Astrocyte of the hippocampus (primary cell): ENCODE measurements at regions not wholly inside any gene's neighbourhood (a gene's known extent, or its start where the extent isn't known, plus 50 kb on each side); places are given as distances from the start of the nearest gene placed in this dataset.

ENCODE experiments used
- DNase-seq: peaks from one replicate; pipeline ENCODE4 v3.0.0; 2011; ENCODE audit warnings: low read depth, low spot score

- peak; percentile 16 for DNase-seq
Measured at GRCh38 chr5:117236941-117237340, 662.3 kb upstream of the SEMA6A start.

DNA sequence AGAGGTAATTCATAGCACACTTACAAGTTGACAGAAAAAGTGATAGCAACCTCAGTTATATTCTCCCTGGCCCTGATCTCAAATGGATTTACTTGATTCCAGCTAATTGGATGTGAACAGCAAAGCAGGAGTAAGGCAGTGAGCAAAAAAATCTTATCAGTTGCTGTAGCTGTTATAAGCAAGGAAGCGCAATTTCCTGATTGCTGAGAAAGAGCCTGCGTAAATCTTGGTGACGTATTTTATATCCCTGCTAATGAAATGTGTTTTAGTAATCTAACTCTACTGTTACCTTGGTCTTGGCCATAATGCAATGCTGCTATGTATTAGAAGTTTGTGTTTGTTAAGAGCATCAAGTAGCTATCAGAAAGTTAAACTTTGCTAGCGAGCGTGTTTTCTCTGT lies 661.2 kb upstream of the SEMA6A start:
- DNase-seq, result no peak

DNA sequence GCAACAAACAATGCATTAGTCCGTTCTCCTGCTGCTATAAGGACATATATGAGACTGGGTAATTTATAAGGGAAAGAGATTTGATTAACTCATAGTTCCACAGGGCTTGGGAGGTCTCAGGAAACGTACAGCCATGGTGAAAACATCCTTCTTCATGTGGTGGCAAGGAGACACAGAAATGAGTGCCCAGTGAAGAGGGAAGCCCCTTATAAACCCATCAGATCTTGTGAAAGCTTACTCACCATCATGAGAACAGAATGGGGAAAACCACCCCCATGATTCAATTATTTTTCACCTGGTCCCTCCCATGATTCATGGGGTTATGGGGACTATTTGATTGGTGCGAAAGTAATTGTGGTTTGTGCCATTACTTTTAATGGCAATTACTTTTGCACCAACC lies 655.8 kb upstream of the SEMA6A start:
- no peak for DNase-seq

- DNase-seq, result peak; percentile 60
Measured at GRCh38 chr5:117220730-117221129, 646.1 kb upstream of the SEMA6A start.

GRCh38 chr5:117218789-117219188 lies 644.2 kb upstream of the SEMA6A start:
- peak; percentile 2 for DNase-seq

DNA sequence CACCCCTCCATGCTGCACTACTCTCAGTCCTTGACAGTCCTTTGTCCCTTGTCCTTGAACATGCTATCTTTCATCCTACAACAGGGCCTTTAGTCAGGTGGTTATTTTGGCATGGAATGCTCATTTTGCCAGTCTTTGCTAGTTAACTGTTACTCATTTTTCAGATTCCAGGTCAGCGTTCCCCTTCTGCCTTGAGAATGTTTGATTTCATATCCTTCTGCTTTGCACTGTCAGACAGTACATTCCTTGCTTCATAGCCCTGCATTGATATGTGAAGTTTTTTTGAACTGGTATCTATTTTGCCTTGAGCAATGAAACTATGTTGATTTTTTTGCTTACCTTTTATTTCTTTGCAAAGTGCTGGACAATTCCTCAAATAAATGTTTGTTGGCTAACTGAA lies 638.2 kb upstream of the SEMA6A start:
- DNase-seq, result peak; percentile 12

DNA sequence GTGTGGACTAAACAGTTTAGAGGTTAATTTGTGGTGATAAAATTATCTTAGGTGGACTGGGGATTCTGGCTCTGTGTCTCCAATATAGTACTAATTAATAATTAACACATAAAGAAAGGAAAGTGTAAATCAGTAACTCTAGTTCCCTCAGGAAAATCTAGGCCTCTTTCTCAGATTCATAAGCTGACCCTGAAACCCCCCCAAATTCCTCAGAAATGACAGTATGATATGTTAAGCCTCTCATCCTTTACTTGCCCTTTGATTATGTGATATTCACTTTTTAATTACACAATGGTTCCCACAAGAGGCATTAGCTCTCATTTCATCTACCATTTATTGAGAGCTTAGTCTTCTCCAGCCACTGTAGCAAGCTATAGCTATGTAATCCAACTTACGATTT lies 636.2 kb upstream of the SEMA6A start:
- DNase-seq, result no peak

GRCh38 chr5:117209479-117209878 lies 634.9 kb upstream of the SEMA6A start:
- DNase-seq, result no peak

- DNase-seq, result no peak
Measured at GRCh38 chr5:117207088-117207668, 632.6 kb upstream of the SEMA6A start.

GRCh38 chr5:117205894-117206293 lies 631.3 kb upstream of the SEMA6A start:
- no peak for DNase-seq

DNA sequence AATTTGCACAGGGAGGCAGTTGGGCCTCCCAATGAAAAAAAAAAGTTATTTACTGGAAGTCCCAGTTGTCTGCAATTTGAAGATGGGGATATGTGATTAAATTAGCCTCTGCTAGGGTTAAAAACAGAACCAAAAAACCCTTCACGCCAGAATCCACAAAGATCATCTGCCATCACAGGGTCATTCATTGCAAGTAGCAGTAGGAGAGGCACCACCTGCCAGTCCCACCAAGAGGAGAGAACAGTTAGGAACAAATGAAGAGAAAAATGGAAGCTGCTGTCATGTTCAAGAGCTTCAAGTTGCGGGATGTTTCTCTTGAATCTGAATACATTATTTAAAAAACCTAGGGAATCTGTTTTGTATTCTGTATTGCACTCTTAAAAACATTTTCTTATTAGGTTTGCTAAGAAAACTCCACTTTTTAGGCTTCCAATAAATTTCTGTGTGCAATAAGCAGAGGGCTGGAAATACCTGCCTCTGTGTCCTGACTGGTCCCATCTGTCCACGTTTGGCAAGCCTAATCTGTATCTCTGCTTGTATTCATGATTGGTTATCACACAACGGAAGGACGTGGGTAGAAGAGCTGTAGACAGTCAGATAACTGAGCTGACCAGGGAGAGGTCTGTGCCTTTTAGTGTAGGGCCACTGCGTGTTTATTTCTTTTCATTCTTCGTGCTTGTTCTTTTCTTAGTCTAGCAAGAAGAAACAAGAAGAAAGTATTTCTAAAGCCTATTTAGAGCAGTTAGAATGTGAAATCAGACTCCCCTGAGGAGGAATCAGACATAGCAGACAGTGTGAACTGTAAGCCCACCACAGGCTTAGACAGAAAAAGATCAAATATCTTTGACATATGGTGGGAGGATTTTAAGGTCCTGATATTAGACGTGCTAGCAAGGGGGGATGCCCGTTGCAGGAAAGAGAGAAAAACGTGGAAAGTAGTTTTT lies 630.6 kb upstream of the SEMA6A start:
- DNase-seq, result no peak

DNA sequence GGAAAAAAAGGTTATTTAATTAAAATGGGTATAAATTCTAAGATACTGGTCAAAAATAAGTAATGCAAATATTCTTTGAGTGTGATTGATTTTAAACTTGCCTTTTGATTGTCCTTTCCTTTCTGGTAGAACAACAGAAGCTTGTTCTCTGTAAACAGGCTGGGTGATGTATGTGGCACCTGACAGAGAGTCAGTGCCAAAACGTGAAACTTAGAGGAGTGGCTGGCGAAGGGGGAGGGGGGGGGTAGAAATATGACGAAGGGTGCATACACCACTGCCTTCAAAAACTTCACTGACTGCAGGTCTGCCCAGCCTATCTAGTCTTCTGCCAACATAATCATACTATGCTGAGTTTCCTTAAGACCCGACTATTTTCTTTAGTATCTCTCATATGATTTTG lies 629.8 kb upstream of the SEMA6A start:
- no peak for DNase-seq

DNA sequence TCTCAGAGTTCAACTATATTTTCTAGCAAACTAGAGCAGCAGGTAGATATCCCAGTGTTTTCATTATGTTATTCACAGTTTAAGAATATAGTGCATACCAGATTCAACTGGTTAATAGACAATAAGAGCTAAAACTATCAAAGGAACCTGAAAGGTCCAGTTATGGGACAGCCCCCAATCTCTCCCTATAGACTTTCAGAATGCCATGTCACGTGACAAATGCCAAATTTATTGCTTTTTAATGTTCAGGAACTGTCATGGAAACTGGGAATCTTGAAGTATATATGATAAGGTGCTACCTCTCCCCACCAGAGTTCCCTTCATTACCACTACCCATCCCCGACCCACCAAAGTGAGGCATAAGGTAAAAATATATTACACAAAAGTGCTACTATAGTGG lies 629.0 kb upstream of the SEMA6A start:
- no peak for DNase-seq

- peak; percentile 39 for DNase-seq
Measured at GRCh38 chr5:117201001-117201400, 626.4 kb upstream of the SEMA6A start.

DNA sequence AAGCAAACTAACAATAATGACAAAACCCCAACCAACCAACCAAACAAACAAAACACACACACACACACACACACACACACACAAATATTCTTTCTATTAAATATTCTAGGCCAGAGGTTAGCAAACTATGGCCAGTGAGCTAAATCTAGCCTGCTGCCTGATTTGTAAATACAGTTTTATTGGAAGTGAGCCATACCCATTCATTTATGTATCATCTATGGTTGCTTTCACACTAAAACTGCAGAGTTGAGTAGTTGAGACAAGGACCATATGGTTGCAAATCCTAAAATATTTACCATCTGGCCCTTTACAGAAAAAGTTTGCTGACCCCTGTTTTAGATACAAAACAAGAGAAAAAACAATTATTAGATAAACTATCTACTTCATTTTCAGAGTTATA lies 620.5 kb upstream of the SEMA6A start:
- no peak for DNase-seq

DNA sequence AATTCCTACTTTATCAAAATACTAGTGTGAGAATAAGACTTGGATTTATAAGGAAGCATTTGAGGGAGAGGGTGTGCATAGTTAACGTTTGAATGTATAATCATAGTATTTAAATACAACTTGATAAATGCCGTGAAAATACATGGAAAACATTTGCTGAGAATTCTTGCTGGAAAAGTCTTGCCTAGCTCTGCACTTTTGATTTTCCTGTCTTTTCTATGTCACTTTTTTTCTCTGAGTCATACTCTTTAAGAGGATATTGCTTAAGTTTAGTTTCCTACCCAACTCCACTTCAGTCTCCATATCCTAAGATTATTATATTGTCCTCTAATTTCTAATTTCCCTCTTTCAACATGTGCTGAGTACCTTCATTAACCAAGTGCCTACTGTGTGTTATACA lies 616.6 kb upstream of the SEMA6A start:
- DNase-seq, result no peak

DNA sequence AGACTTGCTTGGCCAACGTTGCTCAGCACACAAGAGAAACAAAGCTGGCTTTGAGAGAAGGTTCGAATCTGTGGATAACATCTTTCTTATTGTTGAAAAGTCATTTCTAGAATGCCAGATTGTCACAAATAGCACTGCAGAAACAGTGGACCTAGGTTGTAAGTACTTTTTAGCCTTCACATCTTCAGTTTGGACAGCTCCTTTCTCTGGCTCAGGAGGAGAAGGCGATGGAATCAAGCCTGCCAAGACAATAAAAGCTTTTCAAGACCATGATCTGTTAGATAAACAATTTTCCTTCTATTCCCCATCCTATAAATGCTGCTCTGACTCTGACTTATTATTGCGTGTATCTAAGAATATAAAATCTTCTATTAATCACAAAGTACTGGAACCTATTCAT lies 615.2 kb upstream of the SEMA6A start:
- DNase-seq, result no peak

DNA sequence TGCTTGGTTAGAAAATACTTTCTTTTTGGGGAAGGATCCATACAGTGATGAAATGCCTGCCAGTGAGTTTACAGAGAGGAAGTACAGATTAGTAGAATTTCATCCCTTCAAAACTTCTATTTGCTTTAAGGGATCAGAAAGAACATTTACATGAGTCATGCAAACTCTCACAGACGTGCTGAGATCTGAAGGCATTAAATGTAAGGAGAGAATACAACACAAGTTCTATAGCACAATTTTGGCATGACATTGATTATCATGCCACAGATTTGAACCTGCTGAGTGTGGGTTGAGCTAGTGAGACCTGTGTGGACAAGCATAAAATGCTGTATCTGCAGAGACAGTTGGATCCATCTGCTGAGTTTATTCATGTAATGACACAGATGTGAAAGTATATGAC lies 613.6 kb upstream of the SEMA6A start:
- DNase-seq, result no peak

GRCh38 chr5:117186751-117187150 lies 612.1 kb upstream of the SEMA6A start:
- no peak for DNase-seq

- no peak for DNase-seq
Measured at GRCh38 chr5:117183326-117183725, 608.7 kb upstream of the SEMA6A start.

GRCh38 chr5:117182104-117182503 lies 607.5 kb upstream of the SEMA6A start:
- no peak for DNase-seq

DNA sequence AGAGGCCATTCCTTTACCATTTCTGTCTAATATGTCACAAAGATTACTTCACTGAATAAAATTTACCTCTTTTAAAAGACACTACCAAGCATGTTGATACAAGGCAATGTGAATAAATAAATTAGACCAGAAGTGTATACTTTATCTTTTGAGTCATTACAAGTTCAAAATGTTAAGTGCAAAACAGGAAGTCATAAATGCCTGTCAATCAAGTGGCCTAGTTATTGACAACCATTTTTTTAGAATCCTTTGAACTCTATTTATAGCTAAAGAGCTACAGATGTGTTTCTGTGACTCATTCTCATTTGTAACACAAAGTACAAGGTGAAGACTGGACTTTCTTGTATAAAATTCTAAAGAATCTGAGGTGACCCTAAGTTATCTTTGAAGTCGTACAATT lies 602.7 kb upstream of the SEMA6A start:
- no peak for DNase-seq

DNA sequence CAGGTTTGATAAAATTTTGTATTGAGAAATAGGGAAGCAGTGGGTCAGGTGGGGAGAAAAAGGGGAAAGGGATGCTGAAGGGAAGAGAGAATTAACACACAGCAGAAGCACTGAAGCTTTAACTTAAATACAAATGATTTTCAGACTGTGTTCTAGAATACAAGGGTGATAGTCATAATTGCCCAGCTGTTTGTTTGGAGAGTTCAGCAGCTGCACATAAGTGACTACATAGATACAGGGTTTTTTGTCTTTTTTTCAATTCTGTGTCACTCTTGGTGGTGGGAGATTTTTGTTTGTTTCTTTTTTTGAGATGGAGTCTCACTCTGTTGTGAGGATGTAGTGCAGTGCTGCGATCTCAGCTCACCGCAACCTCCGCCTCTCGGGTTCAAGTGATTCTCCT lies 590.4 kb upstream of the SEMA6A start:
- DNase-seq, result no peak
